Parathyroid adenoma (tissue), 2 donors: ENCODE measurements at regions not wholly inside any gene's neighbourhood (a gene's known extent, or its start where the extent isn't known, plus 50 kb on each side); places are given as distances from the start of the nearest gene placed in this dataset.

Experiments
- H2AFZ ChIP-seq: fragments of 300-600 bp; sonication (generic); one replicate; pipeline ENCODE4 v1.7.0; 2017; ENCODE audit warnings: antibody characterized with exemption, mild to moderate bottlenecking
- H3K27ac ChIP-seq: fragments of 300-600 bp; sonication (generic); one replicate; pipeline ENCODE4 v1.7.0; 2017
- H3K27me3 ChIP-seq: fragments of 300-600 bp; sonication (generic); one replicate; pipeline ENCODE4 v1.7.0; 2017; ENCODE audit warnings: low read length; ENCODE audit not compliant: control insufficient read depth, insufficient read depth
- H3K36me3 ChIP-seq: fragments of 300-600 bp; sonication (generic); one replicate; pipeline ENCODE4 v1.7.0; 2017; ENCODE audit warnings: low read length; ENCODE audit not compliant: control insufficient read depth, insufficient read depth
- H3K4me1 ChIP-seq: fragments of 300-600 bp; sonication (generic); one replicate; pipeline ENCODE4 v1.7.0; 2017; ENCODE audit warnings: control low read depth
- H3K4me2 ChIP-seq: fragments of 300-600 bp; sonication (generic); one replicate; pipeline ENCODE4 v1.7.0; 2017; ENCODE audit warnings: low read length
- H3K4me3 ChIP-seq: fragments of 300-600 bp; sonication (generic); one replicate; pipeline ENCODE4 v1.7.0; 2017; ENCODE audit warnings: low read depth, low read length
- H3K79me2 ChIP-seq: fragments of 300-600 bp; sonication (generic); one replicate; pipeline ENCODE4 v1.7.0; 2017; ENCODE audit warnings: control low read depth
- H3K9ac ChIP-seq: fragments of 300-600 bp; sonication (generic); one replicate; pipeline ENCODE4 v1.7.0; 2017; ENCODE audit warnings: mild to moderate bottlenecking
- H3K9me3 ChIP-seq: fragments of 300-600 bp; sonication (generic); one replicate; pipeline ENCODE4 v1.7.0; 2017; ENCODE audit warnings: low read length; ENCODE audit not compliant: control insufficient read depth
- CTCF ChIP-seq: fragments of 300-600 bp; sonication (generic); IDR thresholded peaks from one replicate; pipeline ENCODE4 v1.7.0; 2017; ENCODE audit warnings: antibody characterized with exemption, mild to moderate bottlenecking
- donor health status: primary hyperparathyroidism.

- H3K4me2 ChIP-seq, result no peak overlapping the region
- TF ChIP-seq CTCF, result no peak
- no peaks in the 10 kb centered on the region for H3K4me1 ChIP-seq
- H3K4me3 ChIP-seq, result no peak overlapping the region
- H3K9ac ChIP-seq, result no peak overlapping the region
- no peaks in the 10 kb centered on the region for H3K79me2 ChIP-seq
- no peak overlapping the region for H2AFZ ChIP-seq
- H3K27ac ChIP-seq, result no peak overlapping the region
- H3K9me3 ChIP-seq, result no peaks in the 10 kb centered on the region
- H3K36me3 ChIP-seq, result no peaks in the 10 kb centered on the region
- H3K27me3 ChIP-seq, result no peaks in the 10 kb centered on the region
These were observed 184.0 kb upstream of the ANK2 start for GRCh38 chr4:112865443-112865842.

GRCh38 chr4:112876316-112876715, 173.1 kb upstream of the ANK2 start:
- H3K4me2 ChIP-seq, result no peak overlapping the region
- H3K9ac ChIP-seq, result no peak overlapping the region
- no peaks in the 10 kb centered on the region for H3K27me3 ChIP-seq
- no peaks in the 10 kb centered on the region for H3K9me3 ChIP-seq
- no peaks in the 10 kb centered on the region for H3K79me2 ChIP-seq
- no peak overlapping the region for H3K27ac ChIP-seq
- no peaks in the 10 kb centered on the region for H3K36me3 ChIP-seq
- no peak overlapping the region for H2AFZ ChIP-seq
- no peak overlapping the region for H3K4me3 ChIP-seq
- no peaks in the 10 kb centered on the region for H3K4me1 ChIP-seq
- TF ChIP-seq CTCF, result no peak

GRCh38 chr4:112881842-112882241, 167.6 kb upstream of the ANK2 start:
- Histone ChIP-seq H3K9me3 (no peaks in the 10 kb centered on the region), H3K4me2 (no peak overlapping the region), H3K9ac (no peak overlapping the region), H3K36me3 (no peaks in the 10 kb centered on the region), H3K4me3 (no peak overlapping the region), H3K27ac (no peak overlapping the region), H2AFZ (no peak overlapping the region), H3K27me3 (no peaks in the 10 kb centered on the region), H3K4me1 (no peaks in the 10 kb centered on the region), H3K79me2 (no peaks in the 10 kb centered on the region)
- no peak for TF ChIP-seq CTCF

- TF ChIP-seq CTCF, result no peak
- H3K4me3 ChIP-seq, result no peak overlapping the region
- no peaks in the 10 kb centered on the region for H3K36me3 ChIP-seq
- H3K4me2 ChIP-seq, result no peak overlapping the region
- no peak overlapping the region for H2AFZ ChIP-seq
- no peaks in the 10 kb centered on the region for H3K27me3 ChIP-seq
- no peaks in the 10 kb centered on the region for H3K79me2 ChIP-seq
- no peaks in the 10 kb centered on the region for H3K4me1 ChIP-seq
- no peak overlapping the region for H3K9ac ChIP-seq
- H3K27ac ChIP-seq, result no peak overlapping the region
- H3K9me3 ChIP-seq, result no peaks in the 10 kb centered on the region
These were observed 167.2 kb upstream of the ANK2 start for GRCh38 chr4:112882286-112882685.

GRCh38 chr4:112884406-112884805, 165.0 kb upstream of the ANK2 start:
- Histone ChIP-seq H3K36me3 (no peaks in the 10 kb centered on the region), H2AFZ (no peak overlapping the region), H3K4me2 (no peak overlapping the region), H3K79me2 (no peaks in the 10 kb centered on the region), H3K4me1 (no peaks in the 10 kb centered on the region), H3K9me3 (no peaks in the 10 kb centered on the region), H3K27me3 (no peaks in the 10 kb centered on the region), H3K9ac (no peak overlapping the region), H3K27ac (no peak overlapping the region), H3K4me3 (no peak overlapping the region)
- no peak for TF ChIP-seq CTCF
